DLD1 (cell line): ENCODE measurements at regions not wholly inside any gene's neighbourhood (a gene's known extent, or its start where the extent isn't known, plus 50 kb on each side); places are given as distances from the start of the nearest gene placed in this dataset.

Experiments
- in situ Hi-C: cut with HindIII; loops from 2 replicates; pipeline ENCODE4 v1.10.0; 2017; ENCODE audit warnings: low sequenced_read_pairs

- in situ Hi-C loops = no loop called here
Measured at GRCh38 chr7:32428546-32428945, 61.6 kb downstream of the LSM5 start.

GRCh38 chr7:32427769-32428291 is 62.4 kb downstream of the LSM5 start:
- in situ Hi-C loops = no loop called here

- in situ Hi-C loops = no loop called here
Measured at GRCh38 chr7:32416846-32417245, 73.3 kb downstream of the LSM5 start.

GRCh38 chr7:32415936-32416335 is 74.2 kb downstream of the LSM5 start:
- in situ Hi-C loops = no loop called here

- in situ Hi-C loops = no loop called here
Measured at GRCh38 chr7:32415519-32415918, 74.7 kb downstream of the LSM5 start.

GRCh38 chr7:32412471-32412870 is 77.7 kb downstream of the LSM5 start:
- in situ Hi-C loops = no loop called here

GRCh38 chr7:32410545-32410944 is 79.6 kb downstream of the LSM5 start:
- in situ Hi-C loops = no loop called here

- in situ Hi-C loops = no loop called here
Measured at GRCh38 chr7:32406386-32406785, 83.8 kb downstream of the LSM5 start.

- in situ Hi-C loops = no loop called here
Measured at GRCh38 chr7:32403463-32404229, 86.5 kb downstream of the LSM5 start.

- in situ Hi-C loops = no loop called here
Measured at GRCh38 chr7:32400676-32401075, 89.5 kb downstream of the LSM5 start.

- in situ Hi-C loops = no loop called here
Measured at GRCh38 chr7:32399311-32399710, 90.9 kb downstream of the LSM5 start.

- in situ Hi-C loops = no loop called here
Measured at GRCh38 chr7:32395168-32395567, 95.0 kb downstream of the LSM5 start.

- in situ Hi-C loops = no loop called here
Measured at GRCh38 chr7:32393861-32394260, 96.3 kb downstream of the LSM5 start.

- in situ Hi-C loops = no loop called here
Measured at GRCh38 chr7:32390210-32390609, 100.0 kb downstream of the LSM5 start.

- in situ Hi-C loops = no loop called here
Measured at GRCh38 chr7:32385316-32385956, 104.7 kb downstream of the LSM5 start.

GRCh38 chr7:32381024-32381601 is 109.1 kb downstream of the LSM5 start:
- in situ Hi-C loops = no loop called here

GRCh38 chr7:32379510-32380112 is 110.6 kb downstream of the LSM5 start:
- in situ Hi-C loops = no loop called here

- in situ Hi-C loops = no loop called here
Measured at GRCh38 chr7:32378988-32379387, 111.2 kb downstream of the LSM5 start.

- in situ Hi-C loops = no loop called here
Measured at GRCh38 chr7:32364581-32364980, 125.6 kb downstream of the LSM5 start.

- in situ Hi-C loops = no loop called here
Measured at GRCh38 chr7:32360127-32360526, 130.1 kb downstream of the LSM5 start.

GRCh38 chr7:32357535-32358277 is 132.5 kb downstream of the LSM5 start:
- in situ Hi-C loops = no loop called here
